SK-N-SH treated with all-trans-retinoic acid at 6 μM for 48 hours (cell line): ENCODE measurements at regions not wholly inside any gene's neighbourhood (a gene's known extent, or its start where the extent isn't known, plus 50 kb on each side); places are given as distances from the start of the nearest gene placed in this dataset.

Source experiments
- ESRRG ChIP-seq: fragments of 250-450 bp; sonication (Bioruptor Pico); IDR thresholded peaks from 2 replicates; pipeline ENCODE4 v1.6.1; 2021; ENCODE audit warnings: mild to moderate bottlenecking
- GLIS3 ChIP-seq: fragments of 250-450 bp; sonication (Bioruptor Pico); IDR thresholded peaks from 2 replicates; pipeline ENCODE4 v1.5.0; 2020; ENCODE audit warnings: mild to moderate bottlenecking, moderate library complexity
- RARB ChIP-seq: fragments of 250-450 bp; sonication (Bioruptor Pico); IDR thresholded peaks from 2 replicates; pipeline ENCODE4 v1.8.0; 2021; ENCODE audit warnings: mild to moderate bottlenecking, moderate library complexity
- TCF4 ChIP-seq: fragments of 250-450 bp; sonication (Bioruptor Pico); IDR thresholded peaks from 2 replicates; pipeline ENCODE4 v1.8.0; 2021; ENCODE audit warnings: mild to moderate bottlenecking, moderate library complexity, borderline replicate concordance
- ZC3H10 ChIP-seq: fragments of 250-450 bp; sonication (Bioruptor Pico); IDR thresholded peaks from 2 replicates; pipeline ENCODE4 v1.5.1; 2021; ENCODE audit warnings: mild to moderate bottlenecking, moderate library complexity
- ZFP30 ChIP-seq: fragments of 450-650 bp; formaldehyde crosslinking; IDR thresholded peaks from 2 replicates; pipeline ENCODE4 v1.5.0; 2022; ENCODE audit warnings: mild to moderate bottlenecking, moderate library complexity
- ZNF565 ChIP-seq: fragments of 450-650 bp; formaldehyde crosslinking; conservative IDR thresholded peaks from 2 replicates; pipeline ENCODE4 v1.5.0; 2020; ENCODE audit warnings: low read depth, mild to moderate bottlenecking, moderate library complexity
- ZNF70 ChIP-seq: fragments of 450-650 bp; formaldehyde crosslinking; IDR thresholded peaks from 2 replicates; pipeline ENCODE4 v1.5.0; 2020; ENCODE audit warnings: mild to moderate bottlenecking, moderate library complexity
- TF ChIP-seq, protein P1 (sequence below): fragments of 250-450 bp; sonication (Bioruptor Pico); IDR thresholded peaks from 2 replicates; pipeline ENCODE4 v1.8.0; 2020; ENCODE audit warnings: mild to moderate bottlenecking, moderate library complexity, borderline replicate concordance
- TF ChIP-seq, protein P2 (sequence below): fragments of 250-450 bp; sonication (Bioruptor Pico); IDR thresholded peaks from 2 replicates; pipeline ENCODE4 v1.5.1; 2021; ENCODE audit warnings: mild to moderate bottlenecking, moderate library complexity
- TF ChIP-seq, protein P3 (sequence below): fragments of 250-450 bp; sonication (Bioruptor Pico); IDR thresholded peaks from 2 replicates; pipeline ENCODE4 v1.5.1; 2020; ENCODE audit warnings: low read depth, mild to moderate bottlenecking, moderate library complexity

DNA sequence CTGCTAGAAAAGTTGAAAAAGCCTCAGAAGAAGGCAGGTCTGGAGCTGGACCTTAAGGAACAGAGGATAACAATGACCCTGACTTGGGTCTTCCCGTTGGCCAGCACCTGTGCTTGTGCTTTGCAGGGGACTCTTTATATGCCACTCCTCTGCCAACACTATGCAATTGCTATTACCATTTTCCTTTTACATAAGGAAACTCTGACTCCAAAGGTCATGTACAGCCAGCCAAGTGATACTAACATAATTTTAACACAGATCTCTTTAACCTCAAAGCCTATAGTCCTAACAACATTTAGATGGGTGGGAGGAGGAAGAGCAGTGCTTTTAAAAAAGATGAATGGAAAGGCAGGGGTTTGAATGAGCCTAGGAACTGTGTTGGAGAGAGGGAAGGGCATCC lies 106.6 kb upstream of the RAB4A start:
- TF ChIP-seq, protein P1, sequence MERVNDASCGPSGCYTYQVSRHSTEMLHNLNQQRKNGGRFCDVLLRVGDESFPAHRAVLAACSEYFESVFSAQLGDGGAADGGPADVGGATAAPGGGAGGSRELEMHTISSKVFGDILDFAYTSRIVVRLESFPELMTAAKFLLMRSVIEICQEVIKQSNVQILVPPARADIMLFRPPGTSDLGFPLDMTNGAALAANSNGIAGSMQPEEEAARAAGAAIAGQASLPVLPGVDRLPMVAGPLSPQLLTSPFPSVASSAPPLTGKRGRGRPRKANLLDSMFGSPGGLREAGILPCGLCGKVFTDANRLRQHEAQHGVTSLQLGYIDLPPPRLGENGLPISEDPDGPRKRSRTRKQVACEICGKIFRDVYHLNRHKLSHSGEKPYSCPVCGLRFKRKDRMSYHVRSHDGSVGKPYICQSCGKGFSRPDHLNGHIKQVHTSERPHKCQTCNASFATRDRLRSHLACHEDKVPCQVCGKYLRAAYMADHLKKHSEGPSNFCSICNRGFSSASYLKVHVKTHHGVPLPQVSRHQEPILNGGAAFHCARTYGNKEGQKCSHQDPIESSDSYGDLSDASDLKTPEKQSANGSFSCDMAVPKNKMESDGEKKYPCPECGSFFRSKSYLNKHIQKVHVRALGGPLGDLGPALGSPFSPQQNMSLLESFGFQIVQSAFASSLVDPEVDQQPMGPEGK (CRISPR knock-in tag), result no peak
- TF ChIP-seq, protein P2, sequence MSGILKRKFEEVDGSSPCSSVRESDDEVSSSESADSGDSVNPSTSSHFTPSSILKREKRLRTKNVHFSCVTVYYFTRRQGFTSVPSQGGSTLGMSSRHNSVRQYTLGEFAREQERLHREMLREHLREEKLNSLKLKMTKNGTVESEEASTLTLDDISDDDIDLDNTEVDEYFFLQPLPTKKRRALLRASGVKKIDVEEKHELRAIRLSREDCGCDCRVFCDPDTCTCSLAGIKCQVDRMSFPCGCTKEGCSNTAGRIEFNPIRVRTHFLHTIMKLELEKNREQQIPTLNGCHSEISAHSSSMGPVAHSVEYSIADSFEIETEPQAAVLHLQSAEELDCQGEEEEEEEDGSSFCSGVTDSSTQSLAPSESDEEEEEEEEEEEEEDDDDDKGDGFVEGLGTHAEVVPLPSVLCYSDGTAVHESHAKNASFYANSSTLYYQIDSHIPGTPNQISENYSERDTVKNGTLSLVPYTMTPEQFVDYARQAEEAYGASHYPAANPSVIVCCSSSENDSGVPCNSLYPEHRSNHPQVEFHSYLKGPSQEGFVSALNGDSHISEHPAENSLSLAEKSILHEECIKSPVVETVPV, result no peak
- TF ChIP-seq TCF4 (CRISPR knock-in tag), result no peak
- no peak for TF ChIP-seq ESRRG
- TF ChIP-seq, protein P3, sequence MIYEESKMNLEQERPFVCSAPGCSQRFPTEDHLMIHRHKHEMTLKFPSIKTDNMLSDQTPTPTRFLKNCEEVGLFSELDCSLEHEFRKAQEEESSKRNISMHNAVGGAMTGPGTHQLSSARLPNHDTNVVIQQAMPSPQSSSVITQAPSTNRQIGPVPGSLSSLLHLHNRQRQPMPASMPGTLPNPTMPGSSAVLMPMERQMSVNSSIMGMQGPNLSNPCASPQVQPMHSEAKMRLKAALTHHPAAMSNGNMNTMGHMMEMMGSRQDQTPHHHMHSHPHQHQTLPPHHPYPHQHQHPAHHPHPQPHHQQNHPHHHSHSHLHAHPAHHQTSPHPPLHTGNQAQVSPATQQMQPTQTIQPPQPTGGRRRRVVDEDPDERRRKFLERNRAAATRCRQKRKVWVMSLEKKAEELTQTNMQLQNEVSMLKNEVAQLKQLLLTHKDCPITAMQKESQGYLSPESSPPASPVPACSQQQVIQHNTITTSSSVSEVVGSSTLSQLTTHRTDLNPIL (CRISPR knock-in tag), result no peak
- no peak for TF ChIP-seq GLIS3
- TF ChIP-seq ZFP30, result no peak
- TF ChIP-seq ZC3H10 (CRISPR knock-in tag), result no peak
- TF ChIP-seq RARB (CRISPR knock-in tag), result no peak
- no peak for TF ChIP-seq ZNF70
- no peak for TF ChIP-seq ZNF565 (CRISPR knock-in tag)
